NCI-H1694 treated with DMSO at 0.1 percent for 48 hours (cell line): ENCODE measurements at regions not wholly inside any gene's neighbourhood (a gene's known extent, or its start where the extent isn't known, plus 50 kb on each side); places are given as distances from the start of the nearest gene placed in this dataset.
"Not testable (repeated sequence)": the region's sequence is repeated elsewhere in the genome, so short reads cannot be mapped to it uniquely, and the experiment has no call there.

Experiments used
- DNase-seq: peaks from one replicate; lab custom pipeline; 2025; lab: John Stamatoyannopoulos, UW

DNA sequence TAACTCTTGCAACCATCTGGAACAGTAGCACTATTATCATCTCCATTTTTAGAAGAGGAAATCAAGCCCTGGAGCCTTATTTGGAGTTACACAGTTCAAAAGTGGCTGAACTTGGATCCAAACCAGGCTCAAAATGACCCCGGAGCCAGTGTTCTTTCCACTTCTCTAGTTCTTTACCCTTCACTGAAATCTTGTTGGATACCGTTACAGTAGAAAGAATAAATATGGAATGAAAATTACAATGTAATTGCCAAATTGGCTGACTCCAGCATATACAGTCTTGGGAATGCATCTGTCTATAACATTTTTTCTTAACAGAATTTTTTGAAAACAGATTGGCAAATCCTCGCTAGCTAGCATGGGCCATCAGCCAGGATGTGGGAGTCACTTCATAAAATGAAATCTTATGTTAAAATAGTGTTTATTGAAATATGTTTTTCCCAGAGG, 261.4 kb downstream of the CTH start:
- DNase-seq: no peak

- DNase-seq: no peak
These were observed 264.0 kb downstream of the CTH start for GRCh38 chr1:70674941-70675685.

DNA sequence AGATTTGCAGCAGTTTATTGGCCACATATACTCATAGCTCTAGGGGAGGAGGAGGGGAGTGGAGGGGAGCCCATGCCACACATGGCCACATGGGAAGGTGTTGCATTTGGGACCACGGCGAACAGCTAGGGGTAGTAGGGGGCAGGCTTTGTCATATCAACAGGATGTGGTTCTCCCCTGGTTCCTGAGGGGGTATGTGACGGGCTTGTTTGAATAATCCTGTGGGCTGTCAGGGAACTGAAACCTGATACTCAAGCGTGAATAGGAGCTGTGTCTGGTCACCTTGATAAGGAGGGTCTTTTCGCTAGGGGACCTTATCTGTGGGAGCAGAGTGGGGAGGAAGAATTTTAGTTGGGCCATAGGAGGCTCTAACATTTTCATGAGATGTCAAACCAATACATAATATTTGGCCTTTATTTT, 264.7 kb downstream of the CTH start:
- DNase-seq: no peak

DNA sequence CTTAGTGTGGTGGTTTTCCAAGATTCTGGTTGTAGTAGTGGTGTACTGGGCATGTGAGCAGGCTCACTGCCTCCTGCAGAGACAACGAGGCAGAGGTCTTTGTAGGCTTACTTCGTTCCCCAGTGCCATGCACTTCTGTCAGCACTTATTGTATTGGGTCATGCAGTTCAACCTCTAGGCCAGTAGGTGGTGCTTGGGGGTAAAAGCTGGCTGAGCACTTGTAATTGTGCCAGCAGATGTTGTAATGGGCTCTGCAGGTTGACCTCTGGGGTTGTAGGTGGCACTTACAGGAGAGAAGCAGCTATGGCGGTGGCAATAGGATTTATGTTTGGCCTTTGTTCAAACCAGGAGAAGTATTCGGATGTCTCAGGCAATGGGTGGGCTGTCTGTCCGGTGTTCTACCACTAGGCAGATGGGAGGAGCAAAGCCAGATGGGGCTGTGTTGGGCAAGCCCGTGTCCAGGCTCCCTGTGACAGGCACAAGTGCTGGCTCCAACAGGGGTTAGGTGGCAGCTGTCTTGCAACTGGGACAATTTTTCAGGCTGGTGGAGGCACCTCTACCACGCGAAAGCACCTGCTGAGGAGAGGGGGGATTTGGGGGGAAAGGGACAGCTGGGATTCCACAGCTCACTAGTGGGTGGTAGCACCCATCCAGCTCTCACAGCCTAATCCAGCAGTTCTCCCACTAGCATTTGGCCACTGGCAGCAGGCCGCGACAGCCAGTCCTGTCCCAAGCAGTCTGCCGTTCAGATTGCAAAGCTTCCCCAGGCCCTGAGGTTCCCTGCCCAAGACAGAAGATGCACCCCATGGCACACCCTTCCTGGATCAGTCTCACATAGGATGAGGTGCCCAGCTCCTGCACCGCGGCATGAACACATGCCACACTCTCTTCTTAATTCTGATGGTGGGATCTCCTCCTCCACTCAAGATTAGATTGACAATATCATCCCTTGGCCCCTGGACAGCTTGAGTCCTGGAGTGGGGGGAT, 274.5 kb downstream of the CTH start:
- DNase-seq: peak; percentile 31

- no peak for DNase-seq
These were observed 277.5 kb downstream of the CTH start for GRCh38 chr1:70688580-70688979.

DNA sequence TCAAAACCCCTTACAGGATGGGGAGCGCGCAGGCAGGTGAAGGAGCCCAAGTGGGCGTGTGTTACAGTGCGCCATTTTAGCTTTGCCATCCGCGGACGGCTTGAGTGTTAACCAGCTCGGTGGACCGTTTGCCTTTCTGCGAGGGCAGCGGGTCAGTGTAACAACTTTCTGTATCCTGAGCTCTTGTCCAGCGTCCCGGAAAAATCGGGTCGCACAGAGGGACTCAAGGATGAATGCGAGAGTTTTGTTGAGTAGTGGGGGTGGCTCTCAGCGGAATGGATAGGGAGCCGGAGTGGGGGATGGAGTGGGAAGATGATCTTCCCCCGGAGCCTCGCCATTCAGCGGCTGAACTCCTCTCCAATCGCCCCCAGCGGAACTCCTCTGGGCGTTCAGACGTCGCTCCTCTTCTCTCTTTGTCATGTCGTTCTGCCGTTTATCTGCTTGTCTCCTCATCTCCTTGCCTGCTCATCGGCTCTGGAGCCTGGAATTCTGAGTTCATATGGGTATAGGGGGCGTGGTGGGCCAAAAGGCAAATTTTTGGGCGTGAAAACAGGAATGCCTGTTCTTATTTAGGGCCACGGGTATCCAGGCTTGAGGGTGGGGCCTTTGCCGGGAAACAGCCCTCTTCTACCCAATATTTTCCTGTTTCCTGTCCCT, 295.4 kb downstream of the CTH start:
- DNase-seq: no peak

- no peak for DNase-seq
These were observed 296.1 kb downstream of the CTH start for GRCh38 chr1:70707214-70707613.

DNA sequence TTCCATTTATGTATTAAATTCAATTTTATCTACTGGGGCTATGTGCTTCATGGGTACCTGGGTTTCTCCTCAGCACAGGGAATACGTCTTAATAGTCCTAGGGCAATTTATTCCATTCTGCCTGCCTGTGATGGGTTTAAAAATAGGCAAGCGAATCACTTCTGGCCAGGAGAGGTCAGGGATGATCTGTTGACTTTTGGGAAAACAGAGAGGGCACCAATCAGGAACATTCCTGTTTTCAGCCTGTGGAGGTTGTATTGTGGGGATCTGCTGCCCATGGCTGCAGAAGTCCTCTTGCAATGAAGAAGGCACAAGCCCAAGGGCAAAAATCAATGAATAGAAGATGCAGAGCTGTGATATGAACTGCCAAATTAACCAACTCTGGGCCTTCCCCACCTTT, 303.1 kb downstream of the CTH start:
- no peak for DNase-seq

DNA sequence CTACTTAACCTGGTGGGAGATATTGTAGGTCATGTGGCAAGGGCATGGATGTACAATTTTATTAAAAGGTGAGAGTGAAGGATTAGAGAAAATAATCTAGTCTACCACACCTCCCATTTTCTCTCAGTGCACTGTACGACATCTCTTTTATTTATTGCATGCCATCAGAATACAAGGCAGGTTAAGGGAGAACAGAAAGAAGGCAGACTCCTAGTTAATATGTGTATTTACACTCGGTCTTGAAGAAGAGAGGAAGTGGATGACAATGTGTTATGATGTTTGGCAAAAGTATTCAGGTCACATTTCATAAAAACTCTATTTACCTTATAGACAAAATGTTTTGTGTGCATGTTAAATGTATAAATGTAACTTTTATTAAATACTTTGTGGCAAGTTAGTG, 306.1 kb downstream of the CTH start:
- DNase-seq: no peak

- DNase-seq: no peak
These were observed 306.6 kb downstream of the CTH start for GRCh38 chr1:70717656-70718055.

- DNase-seq: no peak
These were observed 307.1 kb downstream of the CTH start for GRCh38 chr1:70718086-70718630.

GRCh38 chr1:70719154-70719553, 308.1 kb downstream of the CTH start:
- no peak for DNase-seq

DNA sequence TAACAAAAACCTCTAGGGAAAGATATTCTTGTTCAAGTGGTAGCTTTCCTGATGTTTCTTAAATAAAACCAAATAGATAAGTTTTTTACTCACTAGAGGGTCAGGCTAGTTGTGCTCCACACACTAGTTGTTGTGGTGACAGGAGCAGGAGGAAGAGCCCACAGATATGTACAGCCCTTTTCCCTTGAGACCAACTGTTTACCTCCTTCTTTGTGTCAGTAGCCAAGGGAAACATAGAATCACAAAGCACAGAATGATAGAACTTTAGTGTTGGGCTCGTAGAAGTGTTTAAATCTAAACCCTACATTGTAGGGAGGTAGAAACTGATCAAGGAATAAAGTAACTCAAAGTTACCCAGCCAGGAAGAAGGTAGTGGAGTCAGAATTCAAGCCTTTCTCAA, 309.0 kb downstream of the CTH start:
- no peak for DNase-seq

DNA sequence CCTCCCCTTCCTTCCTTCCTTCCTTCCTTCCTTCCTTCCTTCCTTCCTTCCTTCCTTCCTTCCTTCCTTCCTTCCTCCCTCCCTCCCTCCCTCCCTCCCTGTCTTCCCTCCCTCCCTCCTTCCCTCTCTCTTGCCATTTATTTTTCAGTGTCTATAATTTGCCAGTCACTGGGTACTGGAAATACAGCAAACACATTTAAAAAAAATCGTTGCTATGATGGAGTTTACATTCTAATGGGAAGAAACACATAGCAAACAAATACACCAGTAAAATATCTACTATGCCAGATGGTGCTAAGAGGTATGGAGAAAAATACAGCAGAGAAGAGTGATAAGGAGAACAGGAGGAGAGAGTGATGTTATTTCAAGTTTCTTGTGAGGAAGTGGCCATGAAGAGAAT, 309.5 kb downstream of the CTH start:
- no peak for DNase-seq

DNA sequence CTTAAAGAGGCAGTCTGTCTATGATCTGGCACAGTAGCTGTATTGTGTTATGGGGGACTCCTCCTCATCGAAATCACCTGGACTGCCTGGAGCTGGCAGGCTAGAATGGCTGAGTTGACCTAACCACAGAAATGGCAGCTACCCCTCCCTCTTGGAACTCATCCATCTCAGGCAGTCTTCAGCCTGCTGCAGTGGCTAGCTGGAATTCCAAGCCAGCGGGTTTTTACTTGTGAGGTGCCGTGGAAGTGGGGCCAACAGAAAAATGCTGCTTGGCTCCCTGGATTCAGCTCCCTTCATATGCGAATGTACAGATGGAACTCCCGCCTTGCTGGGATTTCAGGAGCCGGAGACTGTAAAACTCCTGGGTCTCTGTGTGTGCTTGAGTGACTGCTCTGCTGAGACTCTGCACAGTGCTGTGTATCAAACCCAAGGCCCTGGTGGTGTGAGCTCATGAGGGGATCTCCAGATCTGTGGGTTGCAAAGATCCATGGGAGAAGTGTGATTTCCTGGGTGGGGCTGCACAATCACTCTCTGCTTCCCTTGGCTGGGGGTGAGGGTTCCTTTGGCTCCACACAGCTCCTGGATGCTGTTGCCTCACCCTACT, 316.9 kb downstream of the CTH start:
- no peak for DNase-seq

DNA sequence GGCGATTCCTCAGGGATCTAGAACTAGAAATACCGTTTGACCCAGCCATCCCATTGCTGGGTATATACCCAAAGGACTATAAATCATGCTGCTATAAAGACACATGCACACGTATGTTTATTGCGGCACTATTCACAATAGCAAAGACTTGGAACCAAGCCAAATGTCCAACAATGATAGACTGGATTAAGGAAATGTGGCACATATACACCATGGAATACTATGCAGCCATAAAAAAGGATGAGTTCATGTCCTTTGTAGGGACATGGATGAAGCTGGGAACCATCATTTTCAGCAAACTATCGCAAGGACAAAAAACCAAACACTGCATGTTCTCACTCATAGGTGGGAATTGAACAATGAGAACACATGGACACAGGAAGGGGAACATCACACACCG, 311.1 kb downstream of the PTGER3 start:
- not testable (repeated sequence) for DNase-seq

DNA sequence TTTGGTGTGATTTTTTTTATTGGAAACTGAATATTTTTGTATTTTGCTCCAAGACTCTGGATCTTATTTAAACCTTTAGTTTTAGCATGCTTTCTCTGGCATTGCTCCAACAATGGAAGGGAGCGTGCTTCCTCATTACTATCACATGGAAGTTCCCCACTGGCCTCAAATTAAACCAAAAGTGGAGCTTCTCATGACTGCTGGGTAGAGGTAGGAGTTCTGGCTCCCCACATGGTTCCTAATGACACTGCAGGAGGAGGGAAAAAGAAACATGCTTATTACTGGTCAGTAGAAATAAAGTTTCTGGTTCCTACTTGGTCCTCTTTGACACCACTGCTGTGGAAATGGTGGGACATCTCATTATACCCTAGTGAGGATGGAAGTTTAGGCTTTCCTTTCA, 310.5 kb downstream of the PTGER3 start:
- no peak for DNase-seq

DNA sequence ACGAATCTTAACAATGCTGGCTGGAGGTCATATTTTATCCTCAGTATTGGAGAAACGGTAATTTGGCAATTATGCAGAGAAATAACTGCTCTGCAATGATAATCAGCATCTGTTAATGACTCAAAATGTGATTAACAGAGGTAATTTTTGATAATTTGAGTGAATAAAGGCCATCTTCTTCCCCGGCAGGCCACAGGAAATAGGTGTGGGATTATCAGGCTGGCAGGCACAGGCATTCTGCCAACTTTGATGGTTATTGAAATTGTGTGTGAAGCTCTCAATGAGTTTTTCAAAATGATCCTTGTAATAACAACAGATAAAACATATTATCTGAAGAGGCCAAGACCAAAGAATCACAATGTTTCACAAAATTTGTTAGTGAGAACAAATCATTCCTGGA, 309.0 kb downstream of the PTGER3 start:
- no peak for DNase-seq

GRCh38 chr1:70745199-70745598, 302.4 kb downstream of the PTGER3 start:
- DNase-seq: no peak

DNA sequence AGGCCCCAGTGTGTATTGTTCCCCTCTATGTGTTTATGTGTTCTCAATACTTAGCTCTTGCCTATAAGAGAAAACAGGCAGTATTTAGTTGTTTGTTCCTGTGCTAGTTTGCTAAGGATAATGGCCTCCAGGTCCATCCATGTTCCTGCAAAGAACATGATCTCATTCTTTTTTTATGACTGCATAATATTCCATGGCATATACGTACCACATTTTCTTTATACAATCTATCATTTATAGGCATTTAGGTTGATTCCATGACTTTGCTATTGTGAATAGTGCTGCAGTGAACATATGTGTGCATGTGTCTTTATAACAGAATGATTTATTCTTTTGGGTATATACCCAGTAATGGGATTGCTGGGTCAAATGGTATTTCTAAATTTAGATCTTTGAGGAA, 301.6 kb downstream of the PTGER3 start:
- DNase-seq: not testable (repeated sequence)

GRCh38 chr1:70747123-70747522, 300.5 kb downstream of the PTGER3 start:
- DNase-seq: not testable (repeated sequence)
